SK-N-SH (cell line): ENCODE measurements at regions not wholly inside any gene's neighbourhood (a gene's known extent, or its start where the extent isn't known, plus 50 kb on each side); places are given as distances from the start of the nearest gene placed in this dataset.

Experiments
- CTCF ChIA-PET: fragments of 300-600, 350-600 bp; formaldehyde crosslinking; extraction: SDS; loops from one replicate; lab custom pipeline; 2021; lab: Yijun Ruan, JAX
- POLR2A ChIA-PET: fragments of 350-600 bp; sonication (Branson Sonifier 250); formaldehyde crosslinking; extraction: SDS; loops from one replicate; lab custom pipeline; 2020; ENCODE audit warnings: antibody characterized with exemption, inconsistent platforms; lab: Yijun Ruan, JAX
- DNase-seq: peaks from one replicate; pipeline ENCODE4 v3.0.0; 2012
- H2AFZ ChIP-seq: fragments of 200-600 bp; sonication (generic); 2 replicates; pipeline ENCODE4 v1.8.1; 2016; ENCODE audit warnings: antibody characterized with exemption, mild to moderate bottlenecking, low read depth
- H3F3A ChIP-seq: fragments of 200-600 bp; sonication (generic); replicated peaks from 2 replicates; pipeline ENCODE3; 2016; ENCODE audit warnings: antibody characterized with exemption, mild to moderate bottlenecking; ENCODE audit not compliant: insufficient read depth
- H3K27ac ChIP-seq, 2 experiments: fragments of 200-500 bp in 1 of 2; fragments of 200-600 bp in 1 of 2; sonication (Bioruptor generic) in 1 of 2; sonication (generic), shearing (Covaris generic) in 1 of 2; 2 replicates each; pipeline versions ENCODE4 v1.5.1 to v1.6.1; 2014 to 2016; ENCODE audit warnings: low read depth in 2 of 2, inconsistent platforms in 1 of 2, low read length in 1 of 2, mild to moderate bottlenecking in 1 of 2, mixed read lengths in 1 of 2
- H3K27me3 ChIP-seq: fragments of 200-600 bp; sonication (generic), shearing (Covaris generic); 2 replicates; pipeline ENCODE4 v1.6.1; 2016; ENCODE audit warnings: mixed run types; ENCODE audit not compliant: insufficient read depth
- H3K36me3 ChIP-seq, 2 experiments: fragments of 200-500 bp in 1 of 2; fragments of 200-600 bp in 1 of 2; sonication (Bioruptor generic) in 1 of 2; sonication (generic) in 1 of 2; replicated peaks in 1 of 2; 2 replicates each; pipeline versions ENCODE3 to v1.5.1; 2014 to 2016; ENCODE audit warnings: low read length in 1 of 2, mild to moderate bottlenecking in 1 of 2; ENCODE audit not compliant: insufficient read depth in 2 of 2, control insufficient read depth in 1 of 2
- H3K4me1 ChIP-seq, 2 experiments: fragments of 200-500 bp in 1 of 2; fragments of 200-600 bp in 1 of 2; sonication (Bioruptor generic) in 1 of 2; sonication (generic), shearing (Covaris generic) in 1 of 2; 2 replicates each; pipeline versions ENCODE4 v1.5.1 to v1.6.1; 2014 to 2016; ENCODE audit warnings: low read depth in 1 of 2, low read length in 1 of 2, mixed run types in 1 of 2; ENCODE audit not compliant: insufficient read depth in 2 of 2, control insufficient read depth in 1 of 2
- H3K4me2 ChIP-seq: fragments of 200-600 bp; sonication (generic), shearing (Covaris generic); 2 replicates; pipeline ENCODE4 v1.6.1; 2017; ENCODE audit warnings: mixed run types
- H3K4me3 ChIP-seq, 2 experiments: fragments of 200-500 bp in 1 of 2; fragments of 200-600 bp in 1 of 2; sonication (Bioruptor generic) in 1 of 2; sonication (generic), shearing (Covaris generic) in 1 of 2; 2 replicates each; pipeline versions ENCODE4 v1.5.1 to v1.8.1; 2014 to 2016; ENCODE audit warnings: low read depth in 2 of 2, inconsistent platforms in 1 of 2, low read length in 1 of 2, mild to moderate bottlenecking in 1 of 2, mixed read lengths in 1 of 2, moderate library complexity in 1 of 2
- H3K79me2 ChIP-seq: fragments of 200-600 bp; sonication (generic); 2 replicates; pipeline ENCODE4 v1.8.1; 2017; ENCODE audit warnings: mild to moderate bottlenecking; ENCODE audit not compliant: insufficient read depth
- H3K9ac ChIP-seq: fragments of 200-600 bp; sonication (generic); 2 replicates; pipeline ENCODE4 v1.6.1; 2017; ENCODE audit warnings: mixed run types
- H3K9me2 ChIP-seq: fragments of 200-600 bp; sonication (generic); 2 replicates; pipeline ENCODE4 v1.6.1; 2017; ENCODE audit warnings: mixed run types
- H3K9me3 ChIP-seq: fragments of 200-600 bp; sonication (generic); 2 replicates; pipeline ENCODE4 v1.6.1; 2017; ENCODE audit warnings: mixed run types, mild to moderate bottlenecking, moderate library complexity
- H4K20me1 ChIP-seq: fragments of 200-600 bp; sonication (generic); 2 replicates; pipeline ENCODE4 v1.6.1; 2017; ENCODE audit warnings: mild to moderate bottlenecking, mixed run types; ENCODE audit not compliant: insufficient read depth
- FOSL2 ChIP-seq: IDR thresholded peaks from 2 replicates; pipeline ENCODE4 v1.4.0; 2012; ENCODE audit warnings: low read depth, mild to moderate bottlenecking, moderate library complexity, borderline replicate concordance
- GATA2 ChIP-seq: sonication (generic); formaldehyde crosslinking; IDR thresholded peaks from 2 replicates; pipeline ENCODE4 v1.5.0; 2020; ENCODE audit warnings: mild to moderate bottlenecking, missing genetic modification reagents
- JUND ChIP-seq: IDR thresholded peaks from 2 replicates; pipeline ENCODE4 v1.4.0; 2012
- MXI1 ChIP-seq: IDR thresholded peaks from 2 replicates; pipeline ENCODE4 v1.6.1; 2012; ENCODE audit warnings: mild to moderate bottlenecking, low read depth, low read length, improper control_type of control experiment
- NFIC ChIP-seq: IDR thresholded peaks from 2 replicates; pipeline ENCODE4 v1.4.0; 2012; ENCODE audit warnings: borderline replicate concordance
- NRF1 ChIP-seq: IDR thresholded peaks from 2 replicates; pipeline ENCODE4 v1.6.1; 2012; ENCODE audit warnings: low read depth, mild to moderate bottlenecking, low read length
- POLR2AphosphoS5 ChIP-seq: IDR thresholded peaks from 2 replicates; pipeline ENCODE4 v1.6.1; 2012; ENCODE audit warnings: low read depth, low read length
- RCOR1 ChIP-seq: fragments of 150-350 bp; IDR thresholded peaks from 2 replicates; pipeline ENCODE4 v1.6.1; 2017; ENCODE audit warnings: antibody characterized with exemption, low read length
- RFX5 ChIP-seq: IDR thresholded peaks from 2 replicates; pipeline ENCODE4 v1.6.1; 2012; ENCODE audit warnings: mild to moderate bottlenecking, improper control_type of control experiment, low read length
- RXRA ChIP-seq: IDR thresholded peaks from 2 replicates; pipeline ENCODE4 v1.4.0; 2012; ENCODE audit warnings: low read depth, mild to moderate bottlenecking, borderline replicate concordance
- SMC3 ChIP-seq: IDR thresholded peaks from 2 replicates; pipeline ENCODE4 v1.6.1; 2012; ENCODE audit warnings: low read depth, low read length, improper control_type of control experiment
- TCF12 ChIP-seq: IDR thresholded peaks from 2 replicates; pipeline ENCODE4 v1.4.0; 2012
- WGBS: methylation state at CpG from one replicate; pipeline ENCODE4 v1.1.6; 2017; ENCODE audit warnings: low lambda C conversion rate; 5-methylcytosine and 5-hydroxymethylcytosine counted together
- TF ChIP-seq, protein P1 (sequence below): IDR thresholded peaks from 2 replicates; pipeline ENCODE4 v1.6.1; 2012; ENCODE audit warnings: mild to moderate bottlenecking, low read depth, low read length, moderate library complexity
- TF ChIP-seq, protein P2 (sequence below): IDR thresholded peaks from 2 replicates; pipeline ENCODE4 v1.4.0; 2012; ENCODE audit warnings: low read depth, borderline replicate concordance
- TF ChIP-seq, protein P3 (sequence below): IDR thresholded peaks from 2 replicates; pipeline ENCODE4; 2012
- TF ChIP-seq, protein P4 (sequence below): IDR thresholded peaks from 2 replicates; pipeline ENCODE4 v1.4.0; 2012; ENCODE audit warnings: low read depth, borderline replicate concordance

DNA sequence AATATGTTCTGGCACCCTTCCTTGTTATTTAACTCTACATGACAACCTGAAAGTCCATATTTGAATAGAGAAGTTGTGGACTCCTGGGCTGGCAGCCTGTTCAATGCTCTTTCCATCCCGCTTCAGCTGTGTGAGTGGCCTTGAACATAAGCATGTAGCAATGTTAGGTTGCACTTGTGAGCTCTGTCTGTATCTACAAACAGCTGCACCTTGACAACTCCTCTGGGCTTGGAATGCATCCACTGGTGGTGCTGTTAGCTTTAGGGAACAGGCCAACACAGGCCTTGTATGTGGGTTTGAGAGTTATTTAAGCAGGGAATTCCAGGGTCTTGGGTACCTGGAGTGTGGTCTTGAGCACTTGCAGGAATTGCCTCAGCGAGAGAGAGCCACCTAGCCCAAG, 141.2 kb downstream of the DTHD1 start:
- ChIA-PET POLR2A (no interaction called here), CTCF (no interaction called here)
- H3F3A ChIP-seq: no peaks in the 10 kb centered on the region
- H3K27me3 ChIP-seq: no peaks in the 10 kb centered on the region
- no peaks in the 10 kb centered on the region for H3K79me2 ChIP-seq
- H3K9me3 ChIP-seq: no peaks in the 10 kb centered on the region
- DNase-seq: no peak
- TF ChIP-seq SMC3: no peak
- TF ChIP-seq, protein P1, sequence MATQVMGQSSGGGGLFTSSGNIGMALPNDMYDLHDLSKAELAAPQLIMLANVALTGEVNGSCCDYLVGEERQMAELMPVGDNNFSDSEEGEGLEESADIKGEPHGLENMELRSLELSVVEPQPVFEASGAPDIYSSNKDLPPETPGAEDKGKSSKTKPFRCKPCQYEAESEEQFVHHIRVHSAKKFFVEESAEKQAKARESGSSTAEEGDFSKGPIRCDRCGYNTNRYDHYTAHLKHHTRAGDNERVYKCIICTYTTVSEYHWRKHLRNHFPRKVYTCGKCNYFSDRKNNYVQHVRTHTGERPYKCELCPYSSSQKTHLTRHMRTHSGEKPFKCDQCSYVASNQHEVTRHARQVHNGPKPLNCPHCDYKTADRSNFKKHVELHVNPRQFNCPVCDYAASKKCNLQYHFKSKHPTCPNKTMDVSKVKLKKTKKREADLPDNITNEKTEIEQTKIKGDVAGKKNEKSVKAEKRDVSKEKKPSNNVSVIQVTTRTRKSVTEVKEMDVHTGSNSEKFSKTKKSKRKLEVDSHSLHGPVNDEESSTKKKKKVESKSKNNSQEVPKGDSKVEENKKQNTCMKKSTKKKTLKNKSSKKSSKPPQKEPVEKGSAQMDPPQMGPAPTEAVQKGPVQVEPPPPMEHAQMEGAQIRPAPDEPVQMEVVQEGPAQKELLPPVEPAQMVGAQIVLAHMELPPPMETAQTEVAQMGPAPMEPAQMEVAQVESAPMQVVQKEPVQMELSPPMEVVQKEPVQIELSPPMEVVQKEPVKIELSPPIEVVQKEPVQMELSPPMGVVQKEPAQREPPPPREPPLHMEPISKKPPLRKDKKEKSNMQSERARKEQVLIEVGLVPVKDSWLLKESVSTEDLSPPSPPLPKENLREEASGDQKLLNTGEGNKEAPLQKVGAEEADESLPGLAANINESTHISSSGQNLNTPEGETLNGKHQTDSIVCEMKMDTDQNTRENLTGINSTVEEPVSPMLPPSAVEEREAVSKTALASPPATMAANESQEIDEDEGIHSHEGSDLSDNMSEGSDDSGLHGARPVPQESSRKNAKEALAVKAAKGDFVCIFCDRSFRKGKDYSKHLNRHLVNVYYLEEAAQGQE: no peak
- H4K20me1 ChIP-seq: no peaks in the 10 kb centered on the region
- no peaks in the 10 kb centered on the region for H3K4me1 ChIP-seq
- H3K27ac ChIP-seq: no peak overlapping the region
- no peak overlapping the region for H3K4me2 ChIP-seq
- no peaks in the 10 kb centered on the region for H3K36me3 ChIP-seq
- no peak overlapping the region for H3K9ac ChIP-seq
- no peak overlapping the region for H2AFZ ChIP-seq
- H3K9me2 ChIP-seq: no peaks in the 10 kb centered on the region
- 4% methylated on average over 2 of the region's 2 CpGs for WGBS
- H3K4me3 ChIP-seq: no peak overlapping the region

DNA sequence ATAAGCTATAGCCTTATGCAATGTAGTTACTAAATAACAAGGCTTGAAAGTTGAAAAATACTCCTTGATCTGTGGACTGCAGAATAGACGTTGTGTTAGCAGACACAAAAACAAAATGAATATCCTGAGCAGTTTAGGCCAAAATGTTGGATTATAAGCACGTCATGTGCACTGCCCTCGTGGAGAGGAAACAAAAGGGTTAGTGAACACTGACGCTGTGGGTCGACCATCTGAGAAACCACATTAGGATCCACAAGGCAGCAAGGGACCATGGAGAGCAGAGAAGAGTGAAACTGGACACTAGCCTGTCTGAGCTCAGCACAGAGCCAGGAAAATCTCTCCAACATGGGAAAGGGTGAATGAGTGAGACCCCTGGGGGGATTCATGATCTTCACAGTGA, 145.3 kb downstream of the DTHD1 start:
- ChIA-PET CTCF (no interaction called here), POLR2A (no interaction called here)
- WGBS: 2% methylated on average over 5 of the region's 5 CpGs
- no peaks in the 10 kb centered on the region for H3K4me1 ChIP-seq
- no peak overlapping the region for H2AFZ ChIP-seq
- H3K36me3 ChIP-seq: no peaks in the 10 kb centered on the region
- no peaks in the 10 kb centered on the region for H3K79me2 ChIP-seq
- no peaks in the 10 kb centered on the region for H3F3A ChIP-seq
- no peaks in the 10 kb centered on the region for H3K9me3 ChIP-seq
- TF ChIP-seq RFX5 (no peak), NRF1 (no peak)
- TF ChIP-seq, protein P2, sequence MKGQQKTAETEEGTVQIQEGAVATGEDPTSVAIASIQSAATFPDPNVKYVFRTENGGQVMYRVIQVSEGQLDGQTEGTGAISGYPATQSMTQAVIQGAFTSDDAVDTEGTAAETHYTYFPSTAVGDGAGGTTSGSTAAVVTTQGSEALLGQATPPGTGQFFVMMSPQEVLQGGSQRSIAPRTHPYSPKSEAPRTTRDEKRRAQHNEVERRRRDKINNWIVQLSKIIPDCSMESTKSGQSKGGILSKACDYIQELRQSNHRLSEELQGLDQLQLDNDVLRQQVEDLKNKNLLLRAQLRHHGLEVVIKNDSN: no peak
- H3K27me3 ChIP-seq: no peaks in the 10 kb centered on the region
- no peak overlapping the region for H3K9ac ChIP-seq
- no peaks in the 10 kb centered on the region for H4K20me1 ChIP-seq
- no peak for DNase-seq
- no peak overlapping the region for H3K27ac ChIP-seq
- no peak overlapping the region for H3K4me2 ChIP-seq
- H3K9me2 ChIP-seq: no peaks in the 10 kb centered on the region
- no peak overlapping the region for H3K4me3 ChIP-seq

DNA sequence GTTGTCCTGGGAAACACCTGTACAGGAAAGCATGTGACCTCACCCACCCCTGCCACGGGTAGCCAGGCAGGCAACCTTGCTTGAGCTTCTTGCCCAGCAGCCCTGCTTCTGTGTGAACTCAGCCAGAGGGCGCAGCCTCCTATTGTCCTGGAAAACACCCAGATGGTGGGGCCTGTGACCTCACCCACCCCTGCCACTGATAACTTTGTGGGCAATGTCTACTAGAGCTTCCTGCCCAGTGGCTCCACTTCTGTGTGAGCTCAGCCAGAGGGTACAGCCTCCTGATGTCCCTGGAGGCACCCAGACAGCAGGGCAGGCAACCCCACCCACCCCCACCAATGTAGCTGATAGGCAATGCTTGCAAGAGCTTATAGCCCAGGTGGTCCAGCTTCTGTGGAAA, 146.3 kb downstream of the DTHD1 start:
- DNase-seq: no peak
- Histone ChIP-seq H3K27ac (no peak overlapping the region), H3K9me2 (no peaks in the 10 kb centered on the region), H2AFZ (no peak overlapping the region), H4K20me1 (no peaks in the 10 kb centered on the region), H3K9me3 (no peaks in the 10 kb centered on the region), H3K4me3 (no peak overlapping the region), H3K4me1 (no peaks in the 10 kb centered on the region), H3K4me2 (no peak overlapping the region), H3K9ac (no peak overlapping the region), H3F3A (no peaks in the 10 kb centered on the region), H3K36me3 (no peaks in the 10 kb centered on the region), H3K27me3 (no peaks in the 10 kb centered on the region), H3K79me2 (no peaks in the 10 kb centered on the region)
- ChIA-PET POLR2A (no interaction called here), CTCF (no interaction called here)
- WGBS: 0% methylated on average over 1 of the region's 2 CpGs
- TF ChIP-seq JUND (no peak), FOSL2 (no peak), TCF12 (no peak), POLR2AphosphoS5 (no peak), GATA2 (CRISPR knock-in tag) (no peak), NFIC (no peak), RXRA (no peak), RCOR1 (no peak), MXI1 (no peak)
- TF ChIP-seq, protein P2: no peak
- TF ChIP-seq, protein P3, sequence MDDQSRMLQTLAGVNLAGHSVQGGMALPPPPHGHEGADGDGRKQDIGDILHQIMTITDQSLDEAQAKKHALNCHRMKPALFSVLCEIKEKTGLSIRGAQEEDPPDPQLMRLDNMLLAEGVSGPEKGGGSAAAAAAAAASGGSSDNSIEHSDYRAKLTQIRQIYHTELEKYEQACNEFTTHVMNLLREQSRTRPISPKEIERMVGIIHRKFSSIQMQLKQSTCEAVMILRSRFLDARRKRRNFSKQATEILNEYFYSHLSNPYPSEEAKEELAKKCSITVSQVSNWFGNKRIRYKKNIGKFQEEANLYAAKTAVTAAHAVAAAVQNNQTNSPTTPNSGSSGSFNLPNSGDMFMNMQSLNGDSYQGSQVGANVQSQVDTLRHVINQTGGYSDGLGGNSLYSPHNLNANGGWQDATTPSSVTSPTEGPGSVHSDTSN: no peak
- TF ChIP-seq, protein P4, sequence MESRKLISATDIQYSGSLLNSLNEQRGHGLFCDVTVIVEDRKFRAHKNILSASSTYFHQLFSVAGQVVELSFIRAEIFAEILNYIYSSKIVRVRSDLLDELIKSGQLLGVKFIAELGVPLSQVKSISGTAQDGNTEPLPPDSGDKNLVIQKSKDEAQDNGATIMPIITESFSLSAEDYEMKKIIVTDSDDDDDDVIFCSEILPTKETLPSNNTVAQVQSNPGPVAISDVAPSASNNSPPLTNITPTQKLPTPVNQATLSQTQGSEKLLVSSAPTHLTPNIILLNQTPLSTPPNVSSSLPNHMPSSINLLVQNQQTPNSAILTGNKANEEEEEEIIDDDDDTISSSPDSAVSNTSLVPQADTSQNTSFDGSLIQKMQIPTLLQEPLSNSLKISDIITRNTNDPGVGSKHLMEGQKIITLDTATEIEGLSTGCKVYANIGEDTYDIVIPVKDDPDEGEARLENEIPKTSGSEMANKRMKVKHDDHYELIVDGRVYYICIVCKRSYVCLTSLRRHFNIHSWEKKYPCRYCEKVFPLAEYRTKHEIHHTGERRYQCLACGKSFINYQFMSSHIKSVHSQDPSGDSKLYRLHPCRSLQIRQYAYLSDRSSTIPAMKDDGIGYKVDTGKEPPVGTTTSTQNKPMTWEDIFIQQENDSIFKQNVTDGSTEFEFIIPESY: no peak
